HepG2 (cell line): ENCODE measurements at regions not wholly inside any gene's neighbourhood (a gene's known extent, or its start where the extent isn't known, plus 50 kb on each side); places are given as distances from the start of the nearest gene placed in this dataset.

ENCODE experiments used
- ATAC-seq: fragments of 200-7000 bp; cut with Tn5 transposase; 3 replicates; pipeline ENCODE4 v1.9.1; 2020; ENCODE audit warnings: mild to moderate bottlenecking, moderate library complexity
- BruUV-seq: library from RNA; stranded (reverse); fragments of 400-500 nt; replicated peaks from 2 replicates; lab custom pipeline; 2021; lab: Mats Ljungman, UMichigan
- CTCF ChIA-PET: fragments of 300-600 bp; formaldehyde crosslinking; extraction: SDS; loops from one replicate; lab custom pipeline; 2021; ENCODE audit warnings: low total read pairs, inconsistent platforms, low intra/inter-chr PET ratio; lab: Yijun Ruan, JAX
- POLR2A ChIA-PET: fragments of 350-600 bp; sonication (Branson Sonifier 250); formaldehyde crosslinking; loops from one replicate; lab custom pipeline; 2020; ENCODE audit warnings: antibody characterized with exemption, inconsistent platforms; lab: Yijun Ruan, JAX
- DNase-seq: peaks from one replicate; pipeline ENCODE4 v3.0.0-alpha.2; 2015; ENCODE audit warnings: low spot score
- FAIRE-seq: peaks from 3 replicates; lab custom pipeline; 2011; peaks lifted over from hg19 to GRCh38; lab: Jason Lieb, UNC
- H2AFZ ChIP-seq: one replicate; pipeline ENCODE4 v1.6.1; 2011; ENCODE audit warnings: low read length, inconsistent platforms
- H3K27ac ChIP-seq: fragments of 300-600 bp; 3 replicates; pipeline ENCODE4 v1.8.0; 2011; ENCODE audit warnings: mixed run types, mild to moderate bottlenecking, mixed read lengths, low read length, inconsistent platforms; ENCODE audit not compliant: insufficient read depth; ENCODE audit errors: extremely low read length
- H3K27me3 ChIP-seq, 2 experiments: fragments of 200-600 bp in 1 of 2; 2 replicates in 1 of 2; 3 replicates in 1 of 2; pipeline versions ENCODE4 v1.6.0 to v1.8.0; 2011; ENCODE audit warnings: low read length in 2 of 2, mild to moderate bottlenecking in 2 of 2, moderate library complexity in 2 of 2, inconsistent platforms in 1 of 2; ENCODE audit not compliant: insufficient read depth in 2 of 2, control insufficient read depth in 1 of 2
- H3K36me3 ChIP-seq, 2 experiments: fragments of 200-600 bp in 1 of 2; replicated peaks in 1 of 2; 2 replicates in 1 of 2; 3 replicates in 1 of 2; pipeline versions ENCODE4 v1.5.1 to v1.8.0; 2011; ENCODE audit warnings: low read length in 2 of 2, inconsistent platforms in 1 of 2; ENCODE audit not compliant: insufficient read depth in 2 of 2, control insufficient read depth in 1 of 2
- H3K4me1 ChIP-seq: 2 replicates; pipeline ENCODE4 v1.5.1; 2012; ENCODE audit warnings: low read length, inconsistent platforms; ENCODE audit not compliant: insufficient read depth
- H3K4me2 ChIP-seq: 2 replicates; pipeline ENCODE4 v1.6.0; 2011; ENCODE audit warnings: low read depth, low read length, inconsistent platforms
- H3K4me3 ChIP-seq, 3 experiments: fragments of 200-600 bp in 1 of 3; sonication (generic), shearing (Covaris generic) in 1 of 3; replicated peaks in 1 of 3; 2 replicates each; pipeline ENCODE4 v1.5.1; 2011 to 2016; ENCODE audit warnings: low read length in 3 of 3, inconsistent platforms in 2 of 3, low read depth in 2 of 3, mild to moderate bottlenecking in 2 of 3, control low read depth in 1 of 3, mixed read lengths in 1 of 3; ENCODE audit not compliant: insufficient read depth in 1 of 3
- H3K79me2 ChIP-seq: one replicate; pipeline ENCODE4 v1.6.1; 2011; ENCODE audit warnings: low read length, inconsistent platforms; ENCODE audit not compliant: insufficient read depth
- H3K9ac ChIP-seq: 2 replicates; pipeline ENCODE4 v1.6.0; 2011; ENCODE audit warnings: mild to moderate bottlenecking, low read depth, low read length, inconsistent platforms; ENCODE audit not compliant: insufficient read depth
- H3K9me3 ChIP-seq: 2 replicates; pipeline ENCODE4 v1.5.1; 2012; ENCODE audit warnings: mild to moderate bottlenecking, low read length
- H4K20me1 ChIP-seq: 2 replicates; pipeline ENCODE4 v1.6.0; 2011; ENCODE audit warnings: inconsistent platforms, mild to moderate bottlenecking, low read length, moderate library complexity; ENCODE audit not compliant: insufficient read depth
- ATF7-NPFF ChIP-seq: sonication (generic); formaldehyde crosslinking; IDR thresholded peaks from 2 replicates; pipeline ENCODE4 v1.8.1; 2023; ENCODE audit warnings: mild to moderate bottlenecking, low read depth, missing genetic modification reagents, moderate library complexity
- CBX2 ChIP-seq, 2 experiments: fragments of 200-600 bp in 1 of 2; sonication (generic); formaldehyde crosslinking in 1 of 2; IDR thresholded peaks; 2 replicates each; pipeline versions ENCODE4 v1.7.0 to v1.8.1; 2018 to 2022; ENCODE audit warnings: low read depth in 2 of 2, low read length in 1 of 2, mild to moderate bottlenecking in 1 of 2, missing genetic modification reagents in 1 of 2
- LBX2 ChIP-seq: sonication (generic); formaldehyde crosslinking; IDR thresholded peaks from 2 replicates; pipeline ENCODE4 v1.5.0; 2020; ENCODE audit warnings: missing genetic modification reagents, mild to moderate bottlenecking, borderline replicate concordance
- MAFF ChIP-seq: IDR thresholded peaks from 2 replicates; pipeline ENCODE4 v1.6.1; 2011; ENCODE audit warnings: low read depth, low read length, improper control_type of control experiment
- MAFK ChIP-seq, 2 experiments: IDR thresholded peaks in 1 of 2; conservative IDR thresholded peaks in 1 of 2; 2 replicates each; pipeline ENCODE4 v1.6.1; 2011; ENCODE audit warnings: improper control_type of control experiment in 2 of 2, low read length in 2 of 2
- PAF1 ChIP-seq: IDR thresholded peaks from 2 replicates; pipeline ENCODE4 v1.6.1; 2016; ENCODE audit warnings: missing genetic modification reagents, missing compliant biosample characterization
- RAD21 ChIP-seq: fragments of 450-650 bp; formaldehyde crosslinking; IDR thresholded peaks from 2 replicates; pipeline ENCODE4 v1.5.0; 2020; ENCODE audit warnings: mild to moderate bottlenecking
- ZNF142 ChIP-seq: sonication (generic); formaldehyde crosslinking; IDR thresholded peaks from 2 replicates; pipeline ENCODE4 v1.4.0; 2020; ENCODE audit warnings: missing genetic modification reagents
- ZNF335 ChIP-seq: sonication (generic); formaldehyde crosslinking; IDR thresholded peaks from 2 replicates; pipeline ENCODE4 v1.4.0; 2020; ENCODE audit warnings: missing genetic modification reagents
- WGBS: methylation state at CpG from one replicate; pipeline ENCODE4 v1.1.6; 2017; ENCODE audit warnings: low lambda C conversion rate; 5-methylcytosine and 5-hydroxymethylcytosine counted together
- in situ Hi-C: cut with HindIII; loops from 2 replicates; pipeline ENCODE4 v1.10.0; 2017; ENCODE audit warnings: low pct_unique_long_range_greater_than_20kb; ENCODE audit not compliant: extremely low pct_ligation_motif_present
- intact Hi-C: fragments of 100-400 bp; cut with micrococcal nuclease; formaldehyde crosslinking; loops from one replicate; pipeline ENCODE4 v1.10.0; 2022; ENCODE audit not compliant: unreplicated experiment

DNA sequence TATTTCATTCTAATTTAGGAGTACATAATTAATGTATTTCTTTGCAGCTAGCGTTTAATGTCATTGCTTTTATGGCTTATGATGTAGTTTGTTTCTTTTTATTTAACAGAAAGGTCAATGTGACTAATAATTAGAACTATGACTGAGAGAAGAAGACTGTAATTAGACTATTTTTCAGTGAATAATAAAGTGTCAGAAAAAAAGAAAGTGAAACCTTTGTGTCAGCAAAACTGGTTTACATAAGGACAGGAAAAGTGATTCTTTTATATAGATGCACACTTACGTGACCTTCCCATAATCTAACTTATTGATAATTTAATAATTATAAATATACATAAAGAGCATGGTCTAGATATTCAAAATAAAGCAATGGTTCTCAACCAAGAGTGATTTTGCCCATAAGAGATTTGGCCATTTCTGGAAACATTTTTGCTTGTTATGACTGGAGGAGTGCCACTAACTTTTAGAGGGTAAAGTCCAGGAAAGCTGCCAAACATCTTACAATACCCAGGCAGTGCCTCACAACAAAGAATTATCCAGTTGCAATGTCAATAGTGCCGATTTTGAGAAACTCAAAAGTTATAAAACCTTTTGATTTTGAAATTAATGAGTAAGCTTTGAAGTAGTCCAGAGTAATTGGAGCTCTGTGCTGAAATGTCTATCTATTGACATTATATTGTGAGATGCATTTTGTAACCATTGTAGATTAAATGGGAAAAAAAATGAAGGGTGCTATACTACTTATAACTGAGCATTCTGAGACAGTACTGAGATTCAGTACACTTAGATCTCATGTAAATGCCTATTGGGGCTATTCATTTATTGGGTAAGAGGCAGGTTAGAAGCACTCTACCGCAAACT lies 227.1 kb downstream of the C12orf50 start:
- TF ChIP-seq ZNF335 (CRISPR knock-in tag) (no peak), MAFK (conservative IDR thresholded peaks at IDR 0.05 in 1 of 2, IDR thresholded peaks at IDR 0.05 in 1 of 2; ENCODE audit: low read length in 2 of 2) (peak; percentile 32 to 51; a peak in 3 of 4 replicates), MAFF (peak; percentile 41; the same call in 1 of the 2 replicates), ATF7-NPFF (no peak)
- Histone ChIP-seq H3K79me2 (no peaks in the 10 kb centered on the region), H3K4me1 (no peaks in the 10 kb centered on the region), H3K4me3 (no peak overlapping the region), H3K27ac (no peak overlapping the region), H4K20me1 (no peaks in the 10 kb centered on the region), H3K9me3 (peaks cover 8% of the 10 kb centered on the region; the same call in 1 of the 2 replicates), H3K36me3 (no peaks in the 10 kb centered on the region), H2AFZ (no peak overlapping the region), H3K27me3 (no peaks in the 10 kb centered on the region), H3K4me2 (no peak overlapping the region), H3K9ac (no peak overlapping the region)
- BruUV-seq = no TSS peak
- no peak for FAIRE-seq
- intact Hi-C loops = no loop called here
- whole genome bisulfite sequencing = 16% methylated on average over 4 of the region's 4 CpGs
- ATAC-seq = no peak
- in situ Hi-C loops = no loop called here
- CTCF ChIA-PET = no interaction called here
- POLR2A ChIA-PET = no interaction called here
- DNase-seq = no peak

DNA sequence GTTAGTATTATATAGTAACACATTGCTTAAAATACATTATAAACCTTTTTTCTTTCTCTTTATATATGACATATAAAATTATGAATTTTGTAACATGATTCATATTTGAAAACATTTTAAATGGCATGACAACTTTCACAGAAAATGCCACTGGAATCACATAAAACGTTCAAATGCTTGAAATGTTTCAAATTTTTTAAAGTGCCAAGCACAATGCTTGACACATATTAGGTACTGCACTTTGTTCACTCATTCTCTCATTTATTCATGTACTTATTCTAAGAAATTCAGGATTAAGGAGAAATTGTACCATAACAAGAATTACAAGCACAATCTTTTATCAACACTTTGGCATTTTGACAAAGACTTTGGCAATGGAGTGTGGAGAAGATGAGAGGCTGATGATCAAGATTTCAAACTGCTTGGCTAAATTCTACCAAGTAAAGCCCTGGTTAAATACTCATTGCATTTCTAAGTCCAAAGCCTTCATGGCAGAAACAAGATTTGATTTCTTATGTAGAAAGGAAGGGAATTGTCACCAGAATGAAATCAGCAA lies 232.2 kb downstream of the C12orf50 start:
- H3K27ac ChIP-seq = no peak overlapping the region
- H3K36me3 ChIP-seq = no peaks in the 10 kb centered on the region
- H2AFZ ChIP-seq = no peak overlapping the region
- H3K9me3 ChIP-seq = peaks cover 26% of the 10 kb centered on the region
- in situ Hi-C loops = no loop called here
- no peaks in the 10 kb centered on the region for H3K79me2 ChIP-seq
- no peaks in the 10 kb centered on the region for H4K20me1 ChIP-seq
- no peak overlapping the region for H3K9ac ChIP-seq
- FAIRE-seq (no peak), ATAC-seq (no peak), DNase-seq (no peak)
- BruUV-seq = no TSS peak
- CTCF ChIA-PET = no interaction called here
- intact Hi-C loops = no loop called here
- no peaks in the 10 kb centered on the region for H3K27me3 ChIP-seq
- no peaks in the 10 kb centered on the region for H3K4me1 ChIP-seq
- 2% methylated on average over 1 of the region's 1 CpG for WGBS
- POLR2A ChIA-PET = no interaction called here
- no peak overlapping the region for H3K4me2 ChIP-seq
- H3K4me3 ChIP-seq = no peak overlapping the region
- TF ChIP-seq RAD21 (CRISPR knock-in tag) = no peak
- no peak for TF ChIP-seq PAF1 (CRISPR knock-in tag)
- no peak for TF ChIP-seq CBX2 (IDR thresholded peaks at IDR 0.05; ENCODE audit: low read depth, low read length)
- no peak for TF ChIP-seq CBX2 (CRISPR knock-in tag; IDR thresholded peaks at IDR 0.05; ENCODE audit: low read depth)
- TF ChIP-seq ZNF142 = no peak
- TF ChIP-seq LBX2 (CRISPR knock-in tag) = no peak
